Calu3 (cell line): ENCODE measurements at regions not wholly inside any gene's neighbourhood (a gene's known extent, or its start where the extent isn't known, plus 50 kb on each side); places are given as distances from the start of the nearest gene placed in this dataset.
A peak's percentile ranks its signal among the peaks of the same experiment; 100 is the strongest.

Experiments used
- BruUV-seq: library from RNA; stranded (reverse); fragments of 400-500 nt; replicated peaks from 2 replicates; lab custom pipeline; 2021; lab: Mats Ljungman, UMichigan
- CTCF ChIA-PET: fragments of 300-600 bp; sonication (Branson Sonifier 250); formaldehyde crosslinking; loops from one replicate; lab custom pipeline; 2022; ENCODE audit warnings: antibody characterized with exemption; lab: Charles Lee
- DNase-seq: peaks from one replicate; pipeline ENCODE4 v3.0.0; 2022
- H3K27ac Mint-ChIP-seq: one replicate; pipeline ENCODE4 v1.8.0; 2022; ENCODE audit warnings: mixed read lengths; ENCODE audit not compliant: unreplicated experiment
- H3K27me3 Mint-ChIP-seq: one replicate; pipeline ENCODE4 v1.8.0; 2022; ENCODE audit warnings: mixed read lengths; ENCODE audit not compliant: unreplicated experiment
- H3K36me3 Mint-ChIP-seq: one replicate; pipeline ENCODE4 v1.8.0; 2022; ENCODE audit warnings: mild to moderate bottlenecking, moderate library complexity, mixed read lengths; ENCODE audit not compliant: insufficient read depth, unreplicated experiment
- H3K4me1 Mint-ChIP-seq: one replicate; pipeline ENCODE4 v1.8.0; 2022; ENCODE audit warnings: mild to moderate bottlenecking, low read depth, mixed read lengths; ENCODE audit not compliant: unreplicated experiment
- H3K4me3 Mint-ChIP-seq: one replicate; pipeline ENCODE4 v1.8.0; 2022; ENCODE audit warnings: mild to moderate bottlenecking, low read depth, moderate library complexity, mixed read lengths; ENCODE audit not compliant: unreplicated experiment
- H3K9me3 Mint-ChIP-seq: one replicate; pipeline ENCODE4 v1.8.0; 2022; ENCODE audit warnings: low read depth, mixed read lengths; ENCODE audit not compliant: unreplicated experiment
- CTCF ChIP-seq: fragments of 200-600 bp; IDR thresholded peaks from one replicate; pipeline ENCODE4 v1.8.0; 2022; ENCODE audit warnings: antibody characterized with exemption; ENCODE audit not compliant: unreplicated experiment
- intact Hi-C: fragments of 100-400 bp; cut with micrococcal nuclease; formaldehyde crosslinking; loops from one replicate; pipeline ENCODE4 v1.10.0; 2022; ENCODE audit not compliant: unreplicated experiment

GRCh38 chr1:194975913-194976312 lies 1632.3 kb downstream of the KCNT2 start:
- TF ChIP-seq CTCF = no peak
- H3K9me3 Mint-ChIP-seq = peaks cover 3% of the 10 kb centered on the region
- H3K27ac Mint-ChIP-seq = no peak overlapping the region
- H3K4me3 Mint-ChIP-seq = no peak overlapping the region
- peaks cover 10% of the 10 kb centered on the region for H3K4me1 Mint-ChIP-seq
- H3K27me3 Mint-ChIP-seq = no peaks in the 10 kb centered on the region
- CTCF ChIA-PET = no interaction called here
- no TSS peak for BruUV-seq
- no peaks in the 10 kb centered on the region for H3K36me3 Mint-ChIP-seq
- DNase-seq = no peak
- intact Hi-C loops = no loop called here

GRCh38 chr1:194968916-194969315 lies 1639.3 kb downstream of the KCNT2 start:
- no peak for TF ChIP-seq CTCF
- Mint-ChIP-seq H3K36me3 (no peaks in the 10 kb centered on the region), H3K9me3 (peaks cover 2% of the 10 kb centered on the region), H3K4me3 (no peak overlapping the region), H3K27ac (no peak overlapping the region), H3K27me3 (no peaks in the 10 kb centered on the region), H3K4me1 (no peaks in the 10 kb centered on the region)
- DNase-seq = no peak
- BruUV-seq = no TSS peak
- CTCF ChIA-PET = no interaction called here
- intact Hi-C loops = no loop called here

- TF ChIP-seq CTCF = no peak
- CTCF ChIA-PET = no interaction called here
- H3K4me3 Mint-ChIP-seq = no peak overlapping the region
These were observed 1648.4 kb downstream of the KCNT2 start for GRCh38 chr1:194959795-194960194.

GRCh38 chr1:194952171-194952570 lies 1656.1 kb downstream of the KCNT2 start:
- no peak for TF ChIP-seq CTCF
- Mint-ChIP-seq H3K4me3 (no peak overlapping the region), H3K9me3 (peaks cover 2% of the 10 kb centered on the region), H3K4me1 (peaks cover 37% of the 10 kb centered on the region), H3K27me3 (no peaks in the 10 kb centered on the region), H3K36me3 (no peaks in the 10 kb centered on the region), H3K27ac (peak overlapping the region; percentile 50)
- BruUV-seq = no TSS peak
- DNase-seq = no peak
- CTCF ChIA-PET = no interaction called here
- intact Hi-C loops = no loop called here

More at GRCh38 chr1:194959795-194960194, 1648.4 kb downstream of the KCNT2 start:
- no peaks in the 10 kb centered on the region for H3K9me3 Mint-ChIP-seq
- no peak overlapping the region for H3K27ac Mint-ChIP-seq
- intact Hi-C loops = no loop called here
- peaks cover 11% of the 10 kb centered on the region for H3K4me1 Mint-ChIP-seq
- no peak for DNase-seq
- H3K27me3 Mint-ChIP-seq = no peaks in the 10 kb centered on the region
- BruUV-seq = no TSS peak
- no peaks in the 10 kb centered on the region for H3K36me3 Mint-ChIP-seq
